ENCODE measurements at regions not wholly inside any gene's neighbourhood (a gene's known extent, or its start where the extent isn't known, plus 50 kb on each side); places are given as distances from the start of the nearest gene placed in this dataset.

- POLR2A ChIA-PET = no interaction called here
- DNase-seq (ENCODE audit: unreplicated experiment) = no peak
- Mint-ChIP-seq H3K36me3 (ENCODE audit: insufficient read depth, unreplicated experiment) (no peaks in the 10 kb centered on the region), H3K27me3 (ENCODE audit: insufficient read depth, unreplicated experiment) (no peaks in the 10 kb centered on the region), H3K4me1 (ENCODE audit: insufficient read depth, unreplicated experiment) (peaks cover 5% of the 10 kb centered on the region), H3K27ac (ENCODE audit: low read depth, unreplicated experiment) (no peak overlapping the region), H3K4me3 (ENCODE audit: unreplicated experiment) (no peak overlapping the region), H3K9me3 (ENCODE audit: unreplicated experiment) (no peaks in the 10 kb centered on the region)
- BruUV-seq (replicated peaks) = no TSS peak
- no peak for TF ChIP-seq CTCF (IDR thresholded peaks at IDR 0.05; ENCODE audit: unreplicated experiment)
- intact Hi-C loops (cut with micrococcal nuclease) = no loop called here
- CTCF ChIA-PET = no interaction called here
Measured at GRCh38 chr5:172553167-172553566, 87.9 kb upstream of the NEURL1B start.

GRCh38 chr5:172550996-172551395 lies 90.1 kb upstream of the NEURL1B start:
- no TSS peak for BruUV-seq (replicated peaks)
- CTCF ChIA-PET = interaction anchor here (0.6 kb wide), 1 partner anchor 782 kb away, joined by 3 read pairs; no protein-coding TSS in a partner anchor
- Mint-ChIP-seq H3K4me1 (ENCODE audit: insufficient read depth, unreplicated experiment) (no peaks in the 10 kb centered on the region), H3K36me3 (ENCODE audit: insufficient read depth, unreplicated experiment) (no peaks in the 10 kb centered on the region), H3K27me3 (ENCODE audit: insufficient read depth, unreplicated experiment) (peaks cover 14% of the 10 kb centered on the region), H3K9me3 (ENCODE audit: unreplicated experiment) (no peaks in the 10 kb centered on the region), H3K27ac (ENCODE audit: low read depth, unreplicated experiment) (no peak overlapping the region), H3K4me3 (ENCODE audit: unreplicated experiment) (no peak overlapping the region)
- intact Hi-C loops (cut with micrococcal nuclease) = no loop called here
- no peak for DNase-seq (ENCODE audit: unreplicated experiment)
- POLR2A ChIA-PET = interaction anchor here (1.4 kb wide), 1 partner anchor 15 kb away, joined by 4 read pairs; no protein-coding TSS in a partner anchor
- no peak for TF ChIP-seq CTCF (IDR thresholded peaks at IDR 0.05; ENCODE audit: unreplicated experiment)

GRCh38 chr5:172550096-172550765 lies 90.8 kb upstream of the NEURL1B start:
- TF ChIP-seq CTCF (IDR thresholded peaks at IDR 0.05; ENCODE audit: unreplicated experiment) = no peak
- Mint-ChIP-seq H3K4me1 (ENCODE audit: insufficient read depth, unreplicated experiment) (no peaks in the 10 kb centered on the region), H3K4me3 (ENCODE audit: unreplicated experiment) (no peak overlapping the region), H3K27me3 (ENCODE audit: insufficient read depth, unreplicated experiment) (peaks cover 22% of the 10 kb centered on the region), H3K36me3 (ENCODE audit: insufficient read depth, unreplicated experiment) (no peaks in the 10 kb centered on the region), H3K9me3 (ENCODE audit: unreplicated experiment) (no peaks in the 10 kb centered on the region), H3K27ac (ENCODE audit: low read depth, unreplicated experiment) (no peak overlapping the region)
- DNase-seq (ENCODE audit: unreplicated experiment) = no peak
- intact Hi-C loops (cut with micrococcal nuclease) = no loop called here
- POLR2A ChIA-PET = interaction anchor here (1.2 to 1.4 kb wide), 2 partner anchors 14 to 16 kb away, joined by 3 to 4 read pairs; no protein-coding TSS in a partner anchor
- BruUV-seq (replicated peaks) = no TSS peak
- CTCF ChIA-PET = interaction anchor here (0.5 to 0.6 kb wide), 2 partner anchors 782 to 1810 kb away, joined by 3 read pairs; no protein-coding TSS in a partner anchor

GRCh38 chr5:172549696-172550095 lies 91.4 kb upstream of the NEURL1B start:
- POLR2A ChIA-PET = interaction anchor here (1.2 kb wide), 1 partner anchor 15 kb away, joined by 3 read pairs; no protein-coding TSS in a partner anchor
- no peak overlapping the region for H3K4me3 Mint-ChIP-seq (ENCODE audit: unreplicated experiment)
- intact Hi-C loops (cut with micrococcal nuclease) = no loop called here
- no peak for TF ChIP-seq CTCF (IDR thresholded peaks at IDR 0.05; ENCODE audit: unreplicated experiment)
- H3K27ac Mint-ChIP-seq (ENCODE audit: low read depth, unreplicated experiment) = no peak overlapping the region
- no TSS peak for BruUV-seq (replicated peaks)
- DNase-seq (ENCODE audit: unreplicated experiment) = no peak
- H3K4me1 Mint-ChIP-seq (ENCODE audit: insufficient read depth, unreplicated experiment) = no peaks in the 10 kb centered on the region
- no peaks in the 10 kb centered on the region for H3K9me3 Mint-ChIP-seq (ENCODE audit: unreplicated experiment)
- H3K36me3 Mint-ChIP-seq (ENCODE audit: insufficient read depth, unreplicated experiment) = no peaks in the 10 kb centered on the region
- CTCF ChIA-PET = interaction anchor here (0.9 kb wide), 1 partner anchor 9 kb away, joined by 3 read pairs; no protein-coding TSS in a partner anchor
- peaks cover 27% of the 10 kb centered on the region for H3K27me3 Mint-ChIP-seq (ENCODE audit: insufficient read depth, unreplicated experiment)
